GF-D8 (cell line): ENCODE measurements at regions not wholly inside any gene's neighbourhood (a gene's known extent, or its start where the extent isn't known, plus 50 kb on each side); places are given as distances from the start of the nearest gene placed in this dataset.

ENCODE experiments used
- DNase-seq: peaks from one replicate; lab custom pipeline; 2025; lab: John Stamatoyannopoulos, UW

DNA sequence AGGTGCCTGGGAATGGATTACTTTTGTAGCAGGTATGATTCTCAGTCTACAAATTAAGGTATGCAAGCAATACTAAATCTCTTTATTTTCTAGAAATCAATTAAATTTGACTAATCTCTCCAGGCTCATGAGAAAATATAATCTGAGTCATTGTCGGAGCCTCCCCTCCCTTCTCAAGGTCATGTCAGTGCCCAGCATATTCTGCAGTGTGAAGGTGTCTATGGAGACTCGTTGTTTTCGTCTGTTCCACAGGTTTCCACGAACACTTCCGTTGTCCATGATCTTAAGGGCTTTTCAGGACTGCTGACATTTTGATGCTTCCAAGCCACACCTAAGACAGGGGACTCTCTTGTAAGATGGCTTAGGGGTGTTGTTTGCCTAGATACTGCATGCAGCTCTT, 56.6 kb upstream of the SCOC start:
- no peak for DNase-seq

DNA sequence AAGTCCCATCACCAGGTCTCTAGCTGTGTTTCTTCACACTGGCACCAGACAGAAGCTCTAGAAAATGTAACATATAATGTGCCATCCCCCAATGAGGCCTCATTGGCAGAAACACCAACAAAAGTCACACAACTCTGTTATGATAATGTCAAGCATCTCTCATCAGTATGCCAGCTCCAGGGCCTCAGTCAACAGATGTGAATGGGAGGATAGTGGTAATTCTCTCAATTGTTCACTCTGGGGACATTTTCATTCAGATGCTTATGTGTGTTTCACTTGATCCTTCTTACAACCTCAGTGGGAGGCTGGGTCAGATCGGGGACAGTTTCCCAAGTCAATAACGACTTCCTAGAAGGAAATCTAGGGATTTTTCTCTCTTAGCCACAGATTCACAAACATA, 57.5 kb upstream of the SCOC start:
- no peak for DNase-seq

DNA sequence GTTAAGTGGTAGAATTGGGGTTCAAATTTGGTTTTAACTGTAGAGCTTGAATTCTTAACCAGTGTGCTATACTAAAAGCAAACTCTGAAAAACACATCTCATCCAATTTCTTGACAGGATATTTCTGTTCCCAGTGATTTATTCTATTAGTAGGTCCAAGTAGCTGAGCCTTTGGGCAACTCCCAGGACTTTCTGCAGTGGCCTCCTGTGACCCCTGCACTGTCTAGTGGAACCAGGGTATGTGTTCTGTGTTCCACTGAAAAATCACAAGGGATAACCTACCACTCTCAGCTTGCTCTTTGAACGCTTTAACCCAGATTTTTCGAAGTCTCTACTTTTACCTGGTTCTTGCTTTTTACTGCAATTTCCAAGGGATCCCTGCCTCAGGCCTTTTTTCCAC, 58.0 kb upstream of the SCOC start:
- no peak for DNase-seq

DNA sequence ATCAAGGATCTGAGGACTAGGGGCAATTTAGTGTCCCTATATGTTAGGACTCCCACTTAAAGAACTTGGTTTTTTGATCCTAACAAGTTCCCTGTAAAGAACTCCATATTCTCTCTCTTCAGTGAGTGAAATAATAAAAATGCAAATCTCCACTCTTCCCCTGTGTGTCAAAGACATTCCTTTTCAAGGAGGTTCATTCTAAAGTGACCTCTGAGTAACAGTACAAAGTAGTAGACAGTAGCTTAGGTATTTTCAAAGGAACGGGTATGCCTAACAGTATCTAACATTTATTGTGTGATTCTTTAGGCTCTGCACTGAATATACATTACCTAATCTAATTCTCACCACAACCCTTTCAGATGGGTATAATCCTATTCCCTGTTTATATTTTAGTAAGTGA, 58.4 kb upstream of the SCOC start:
- no peak for DNase-seq

DNA sequence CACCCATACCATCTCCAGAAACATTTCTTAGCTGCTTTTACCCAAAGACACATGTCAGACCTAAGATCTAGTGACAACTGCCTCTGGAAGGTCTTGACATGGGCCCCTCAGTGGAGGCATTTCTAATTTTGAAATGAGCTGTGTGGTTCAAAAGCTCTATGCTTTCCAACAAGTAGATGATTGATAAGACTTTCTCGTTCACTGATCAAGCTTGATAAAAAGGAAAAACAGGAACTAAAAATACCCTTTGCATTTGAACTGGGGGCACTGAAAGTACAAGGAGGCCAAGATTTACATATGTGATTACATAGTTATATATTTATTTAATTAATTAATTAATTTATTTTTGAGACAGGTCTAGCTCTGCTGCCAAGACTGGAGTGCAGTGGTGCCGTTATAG, 61.3 kb upstream of the SCOC start:
- DNase-seq, result no peak

DNA sequence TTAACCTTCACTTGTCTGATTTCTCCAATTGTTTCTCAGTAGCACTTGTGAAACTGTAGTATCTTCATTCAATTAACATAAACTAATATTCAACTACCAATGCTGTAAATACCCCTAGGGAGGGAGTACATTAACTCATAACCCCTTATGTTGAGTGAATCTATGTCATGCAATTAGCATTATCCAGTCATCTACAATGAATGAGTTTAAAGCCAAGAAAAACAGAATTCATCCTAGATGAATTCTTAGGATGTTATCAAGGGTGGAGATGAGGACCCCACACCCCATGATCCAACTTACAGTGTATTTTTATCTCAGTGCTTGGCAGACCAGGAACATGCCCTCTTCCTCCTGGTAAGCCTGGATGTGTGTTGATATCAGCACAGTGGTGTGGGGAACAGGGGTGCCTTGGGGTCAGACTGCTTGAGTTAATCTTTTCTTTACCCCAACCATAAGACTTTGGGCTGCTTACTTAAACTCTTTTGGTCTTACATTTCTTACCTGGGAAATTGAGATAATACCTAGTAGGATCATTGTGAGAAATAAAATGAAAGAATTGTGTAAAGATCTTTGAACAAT, 62.1 kb upstream of the SCOC start:
- no peak for DNase-seq

DNA sequence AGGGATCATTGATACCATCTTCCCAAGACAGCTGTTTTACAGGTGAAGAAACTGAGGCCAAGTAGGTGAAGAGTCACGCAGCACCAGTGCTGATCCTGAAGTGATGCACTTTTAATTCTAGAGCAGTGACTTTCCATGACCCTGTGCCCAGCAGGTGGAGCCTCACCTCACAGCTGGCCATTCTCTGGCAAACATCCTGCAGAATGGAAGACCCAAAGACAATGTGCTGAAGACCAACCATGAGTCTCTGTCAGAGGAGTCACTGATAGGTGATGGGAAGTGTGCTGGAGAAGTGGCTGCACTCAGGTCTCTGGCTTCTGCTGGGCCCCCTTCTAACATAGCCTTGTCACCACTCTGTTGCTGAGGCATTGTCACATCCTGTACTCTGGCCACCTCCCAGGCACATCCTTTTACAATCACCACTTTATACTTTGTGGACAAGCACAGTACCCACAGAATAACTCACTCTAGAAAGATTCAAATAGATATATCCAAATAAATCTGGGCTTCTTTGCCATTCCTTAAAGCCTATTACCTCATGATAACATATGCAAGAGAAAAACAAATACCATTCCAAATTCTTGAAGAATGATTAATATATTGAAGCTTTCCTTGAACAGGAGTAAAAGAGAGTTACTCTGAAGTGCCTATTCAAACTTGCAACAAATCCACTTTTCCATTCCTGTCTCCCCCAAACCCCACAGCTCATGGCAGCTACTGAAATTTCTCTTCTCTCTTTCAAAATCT, 64.1 kb upstream of the SCOC start:
- DNase-seq, result no peak

DNA sequence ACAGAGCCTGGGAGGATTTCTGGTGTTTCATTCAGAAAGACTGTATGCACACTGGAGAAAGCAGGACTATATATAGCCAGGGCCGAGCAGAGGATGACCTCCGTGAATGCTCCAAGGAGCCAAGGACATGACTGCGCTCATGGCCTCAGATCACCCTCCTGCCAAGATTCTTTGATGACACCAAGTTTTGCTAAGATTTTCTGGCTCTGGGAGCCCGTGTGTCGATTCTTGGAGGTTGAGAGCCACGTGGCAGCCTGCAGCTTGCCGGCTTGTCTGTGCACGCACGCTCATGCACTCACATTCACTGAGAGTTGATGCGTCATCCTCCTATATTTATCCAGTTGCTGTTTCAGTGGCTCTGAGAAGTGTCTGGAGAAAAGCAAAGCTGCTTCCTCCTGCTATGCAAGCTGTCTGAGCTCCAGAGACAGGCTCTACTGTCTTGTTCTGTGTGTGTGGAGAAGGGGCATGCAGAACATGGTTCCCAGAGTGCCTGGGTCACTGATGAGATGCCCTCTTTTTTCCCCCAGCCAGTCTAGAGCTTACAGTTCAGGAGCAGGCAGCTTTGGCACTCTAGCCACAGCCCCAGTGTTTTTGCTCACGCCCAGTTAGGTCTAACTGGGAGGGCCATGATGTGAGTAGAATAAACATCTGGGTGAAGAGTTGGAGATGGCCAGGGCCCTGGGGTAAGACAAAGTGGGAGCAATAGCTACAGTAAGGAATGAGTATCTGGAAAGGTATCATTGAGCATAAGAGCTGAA, 64.9 kb upstream of the SCOC start:
- DNase-seq, result no peak

DNA sequence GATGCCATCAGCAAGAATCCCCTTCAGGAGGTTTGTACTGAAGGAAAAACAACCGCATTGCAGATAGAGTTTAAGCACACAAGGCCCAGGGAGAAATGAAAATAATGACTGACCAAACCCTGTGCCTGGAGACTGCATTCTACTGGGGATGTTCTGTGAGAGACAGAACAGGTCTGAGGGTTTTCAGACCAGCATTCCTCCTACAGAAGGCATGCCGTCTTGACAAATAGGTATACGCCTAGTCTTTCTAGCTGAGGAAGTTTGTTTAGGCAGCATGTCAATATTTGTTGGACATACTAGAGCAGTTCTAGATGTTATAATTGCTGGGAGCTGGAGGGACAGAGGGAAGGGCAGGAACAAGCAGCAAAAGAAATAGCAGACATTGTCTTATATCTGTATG, 68.4 kb upstream of the SCOC start:
- no peak for DNase-seq

DNA sequence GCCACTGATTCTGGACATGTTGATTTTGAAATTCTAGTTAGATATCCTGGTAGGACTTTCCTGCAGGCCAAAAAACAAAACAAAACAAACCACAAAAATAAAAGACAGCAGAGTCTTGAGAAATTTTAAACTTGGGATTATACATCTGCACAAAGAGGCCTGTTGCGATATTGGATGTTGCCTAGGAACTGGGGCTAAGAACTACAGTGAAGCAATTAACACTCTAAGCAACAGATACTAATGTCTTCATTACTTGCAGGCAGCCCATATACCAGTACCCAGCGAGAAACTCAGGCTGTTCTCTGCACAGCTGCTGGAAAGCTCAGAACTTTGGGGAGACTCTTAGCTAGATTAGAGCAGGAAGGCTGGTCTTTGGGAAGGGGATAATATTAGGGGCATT, 69.1 kb upstream of the SCOC start:
- no peak for DNase-seq

DNA sequence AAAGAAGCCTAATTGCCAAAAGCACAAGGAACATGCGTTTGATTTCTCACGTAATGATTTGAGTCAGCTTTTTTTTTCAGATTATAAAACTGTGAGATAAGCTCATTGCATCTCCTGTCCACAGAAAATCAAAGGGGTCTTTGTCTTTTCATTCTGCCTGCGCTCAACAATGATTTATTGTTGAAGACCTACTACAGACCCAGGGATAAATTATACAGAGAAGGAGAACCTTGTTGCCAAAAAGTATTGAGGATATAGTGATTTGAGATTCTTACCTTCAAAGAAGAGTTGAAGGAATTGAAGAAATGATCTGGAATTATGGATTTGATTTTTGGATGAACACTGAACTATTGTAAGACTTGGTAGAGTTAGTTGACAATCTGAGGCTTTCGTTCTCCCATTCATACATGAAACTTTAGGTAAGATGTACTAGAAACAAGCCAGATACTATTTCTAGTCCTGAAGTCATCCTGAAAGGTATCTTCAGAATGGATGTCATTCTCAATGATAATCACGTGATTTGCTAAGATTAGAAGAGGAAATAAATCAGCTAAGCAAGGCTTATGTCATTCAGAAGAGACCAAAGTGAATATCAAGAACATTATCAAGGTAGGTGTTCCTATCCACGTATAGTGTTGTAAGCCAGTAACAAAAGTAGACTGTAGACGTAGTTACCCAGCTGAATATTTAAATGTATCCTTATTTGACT, 71.1 kb upstream of the SCOC start:
- DNase-seq, result no peak

DNA sequence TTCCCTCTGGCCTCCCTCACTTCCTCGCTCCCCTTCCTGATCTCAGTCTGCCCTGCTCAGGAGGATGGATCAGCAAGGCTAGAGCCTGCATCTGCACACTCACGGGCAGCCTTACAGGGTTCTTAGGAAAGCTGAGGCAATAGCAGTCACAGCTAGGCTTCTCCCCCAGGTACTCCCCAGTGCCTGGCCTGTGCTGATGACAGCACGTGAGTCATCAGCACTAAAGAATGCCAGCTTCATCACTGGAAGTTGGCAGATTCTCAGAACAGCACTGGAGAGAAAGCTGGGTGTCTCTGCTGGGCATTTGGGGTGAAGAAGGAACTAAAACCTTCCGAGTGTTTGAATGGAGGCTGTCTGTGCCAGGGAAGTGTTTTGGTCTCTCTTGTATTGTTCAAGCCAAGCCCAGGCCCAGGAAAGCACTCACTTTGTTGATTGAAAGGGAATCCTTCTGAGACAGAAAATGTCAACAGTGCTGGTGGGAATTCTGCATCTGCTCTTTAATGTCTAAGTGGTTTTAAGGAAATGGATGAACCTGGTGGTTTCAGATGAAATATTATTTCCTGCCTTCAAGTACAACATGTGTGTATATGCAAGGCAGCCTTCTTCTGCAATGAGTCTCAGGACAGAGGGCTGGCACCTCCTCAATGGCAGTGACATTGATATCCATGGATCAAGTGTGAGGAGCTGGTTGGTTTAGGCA, 73.0 kb upstream of the SCOC start:
- DNase-seq, result no peak

DNA sequence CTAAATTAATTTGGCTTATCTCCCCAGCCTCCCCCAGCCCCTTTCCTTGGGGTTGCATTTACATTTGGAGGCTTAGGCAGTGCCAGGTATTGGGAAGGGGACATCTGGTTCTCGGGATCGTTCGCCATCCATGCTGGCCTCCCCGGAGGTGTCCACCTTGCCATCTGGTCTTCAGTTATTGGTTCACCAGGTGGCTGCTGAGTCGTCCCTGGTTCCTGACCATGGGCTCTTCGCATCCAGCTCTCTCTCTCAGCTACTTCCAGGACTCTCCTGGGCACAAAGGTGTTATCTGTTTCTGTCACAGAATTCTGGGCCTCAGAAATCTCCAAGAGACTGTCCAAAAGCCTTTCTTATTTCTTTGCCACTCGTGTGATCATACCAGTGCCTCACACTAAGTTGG, 75.4 kb upstream of the SCOC start:
- no peak for DNase-seq

DNA sequence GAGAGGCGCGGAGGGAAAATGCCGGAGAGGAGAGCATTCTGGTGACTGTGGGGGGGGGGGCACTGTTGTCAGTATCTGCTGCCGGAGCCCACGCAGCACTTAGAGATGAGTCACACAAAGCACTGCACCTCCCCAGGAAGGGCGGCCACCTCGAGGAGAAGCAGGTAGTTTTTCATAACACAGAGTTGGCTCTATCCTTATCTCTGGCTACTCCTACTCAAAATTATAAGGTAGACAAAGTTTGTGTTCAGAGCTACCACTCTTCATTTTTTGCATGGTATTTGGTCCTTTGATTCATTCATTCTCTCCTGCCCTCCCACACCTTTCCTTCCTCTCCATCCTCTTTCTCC, 76.2 kb upstream of the SCOC start:
- DNase-seq, result no peak

DNA sequence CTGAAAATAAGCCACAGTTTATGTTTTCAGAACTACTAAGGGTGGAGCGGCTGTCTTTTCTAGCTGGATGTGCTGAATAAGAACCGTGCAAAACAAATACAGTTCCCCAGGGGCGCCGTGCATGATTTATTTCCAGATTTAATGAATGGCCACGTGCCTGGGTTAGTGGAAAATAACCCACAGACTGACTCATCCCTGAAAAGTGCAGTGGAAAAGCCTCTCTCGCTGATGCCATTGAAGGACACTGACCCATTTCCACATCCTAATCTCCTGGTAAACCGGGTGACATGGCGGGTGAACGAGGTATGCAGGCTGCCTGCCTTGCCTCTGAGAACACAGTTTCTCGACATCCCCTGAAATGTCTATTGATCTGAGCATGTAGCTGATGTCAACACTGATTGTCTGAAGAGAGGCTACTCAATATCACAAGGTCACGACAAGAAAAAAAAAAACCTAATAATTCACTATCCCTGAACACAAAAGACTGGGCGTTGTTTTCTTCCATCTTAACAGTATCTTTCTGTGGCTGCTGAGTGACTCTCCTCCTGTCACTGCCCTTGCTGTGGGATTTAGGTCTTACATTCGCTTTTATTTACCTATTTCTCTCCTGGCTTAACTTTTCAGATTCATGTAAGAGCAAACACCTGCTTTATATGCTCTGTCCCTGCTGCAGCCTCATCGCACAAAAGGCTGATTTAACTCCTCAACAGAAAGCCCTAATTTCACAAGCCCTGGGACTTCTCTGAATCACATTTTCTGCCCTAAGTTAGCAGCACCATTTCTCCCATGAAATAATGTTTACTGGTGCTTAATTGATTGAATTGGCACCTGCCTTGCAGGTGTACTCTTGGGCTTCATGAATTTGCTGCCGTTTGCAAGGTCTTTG, 76.9 kb upstream of the SCOC start:
- no peak for DNase-seq

DNA sequence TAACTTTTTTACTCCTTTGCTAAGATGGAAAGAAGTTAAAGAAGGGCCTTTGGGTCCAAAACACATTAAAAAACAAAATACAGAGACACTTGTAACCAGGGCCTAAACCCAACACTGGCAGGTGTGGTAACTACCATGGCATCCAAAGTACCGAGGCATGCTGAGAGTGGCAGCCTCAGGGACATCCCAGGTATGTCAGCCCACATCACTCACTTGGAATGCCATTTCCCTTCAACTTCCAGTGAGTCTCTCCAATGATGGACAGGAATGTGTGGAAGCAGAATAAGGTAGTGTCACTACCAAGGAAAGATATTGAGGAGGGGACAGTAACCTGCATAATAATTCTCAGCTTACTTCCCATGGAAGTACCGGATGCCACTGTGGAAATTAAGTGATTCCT, 79.5 kb upstream of the SCOC start:
- no peak for DNase-seq

DNA sequence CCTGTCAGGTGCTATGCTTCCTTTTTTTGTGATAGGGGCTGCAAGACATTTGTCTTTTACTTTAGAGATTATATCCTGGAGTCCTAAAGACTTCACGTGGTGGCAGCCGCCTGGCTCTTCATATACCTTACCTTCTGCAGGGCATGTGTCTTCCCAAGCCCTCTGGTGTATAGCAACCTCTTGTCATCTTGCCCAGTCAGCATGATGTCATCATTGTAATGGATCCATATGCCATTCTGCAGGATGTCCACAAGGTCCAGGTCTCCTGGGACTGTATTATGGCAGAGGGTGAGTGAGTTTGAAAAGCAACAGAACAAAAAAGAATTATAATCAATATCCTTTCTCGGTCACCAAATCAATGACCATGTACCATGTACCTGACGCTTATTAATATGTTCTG, 82.2 kb upstream of the SCOC start:
- DNase-seq, result no peak

DNA sequence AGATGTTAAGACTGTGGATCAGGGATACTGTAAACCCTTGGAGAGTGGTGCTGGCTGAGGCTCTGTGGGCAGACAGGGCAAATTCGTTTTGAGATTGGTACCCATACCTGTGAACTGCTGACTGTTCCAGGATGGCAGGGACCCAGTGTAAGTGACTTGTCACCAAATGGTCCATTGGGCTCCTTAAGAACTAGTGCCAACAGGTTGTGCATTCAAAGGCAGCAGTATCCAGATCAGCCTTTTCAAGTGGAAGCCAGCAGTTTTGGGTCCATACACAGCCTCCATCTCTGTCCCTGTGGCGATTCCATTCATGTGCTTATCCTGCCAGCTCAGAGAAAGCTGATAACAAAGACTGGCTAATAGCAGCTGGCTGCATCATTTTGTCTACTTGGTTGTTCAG, 84.0 kb upstream of the SCOC start:
- DNase-seq, result no peak

DNA sequence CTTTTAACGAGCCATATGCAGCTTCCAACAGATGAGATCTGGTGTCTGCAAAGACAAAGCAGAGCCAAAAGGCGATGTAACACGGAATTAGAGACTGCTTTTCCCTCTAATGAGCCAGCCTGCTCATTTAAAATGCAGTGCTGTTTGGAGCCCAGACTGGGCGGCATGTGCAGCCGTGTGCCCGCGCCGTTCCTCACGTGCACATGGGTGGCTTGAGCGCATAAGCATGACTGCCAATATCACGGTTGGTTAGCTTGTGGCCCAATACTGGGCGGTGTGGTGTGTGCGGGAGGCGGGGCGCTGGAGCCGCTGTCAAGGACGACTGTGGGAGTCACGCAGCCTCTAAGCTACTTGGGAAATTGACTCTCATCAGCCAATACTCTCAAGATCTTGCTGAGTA, 87.0 kb upstream of the SCOC start:
- no peak for DNase-seq

DNA sequence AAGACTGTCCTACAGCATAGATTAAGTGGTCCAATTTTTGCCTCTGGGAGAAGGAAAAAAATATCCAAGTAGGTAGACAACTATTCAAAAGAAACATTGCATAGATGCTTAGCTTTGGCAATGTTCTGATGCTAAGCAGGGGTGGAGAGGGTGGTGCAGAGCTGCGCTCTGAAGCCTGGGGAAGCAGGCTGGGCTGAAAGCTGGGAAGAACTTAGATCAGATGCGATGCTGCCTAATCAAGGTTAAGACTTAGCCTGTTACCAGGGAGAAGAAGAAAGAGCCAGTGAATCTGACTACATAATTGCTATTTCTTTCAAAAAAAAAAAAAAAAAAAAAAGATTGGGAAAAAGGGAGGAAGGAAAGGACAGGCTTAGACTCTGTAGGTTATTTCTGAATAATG, 89.0 kb upstream of the SCOC start:
- DNase-seq, result no peak

DNA sequence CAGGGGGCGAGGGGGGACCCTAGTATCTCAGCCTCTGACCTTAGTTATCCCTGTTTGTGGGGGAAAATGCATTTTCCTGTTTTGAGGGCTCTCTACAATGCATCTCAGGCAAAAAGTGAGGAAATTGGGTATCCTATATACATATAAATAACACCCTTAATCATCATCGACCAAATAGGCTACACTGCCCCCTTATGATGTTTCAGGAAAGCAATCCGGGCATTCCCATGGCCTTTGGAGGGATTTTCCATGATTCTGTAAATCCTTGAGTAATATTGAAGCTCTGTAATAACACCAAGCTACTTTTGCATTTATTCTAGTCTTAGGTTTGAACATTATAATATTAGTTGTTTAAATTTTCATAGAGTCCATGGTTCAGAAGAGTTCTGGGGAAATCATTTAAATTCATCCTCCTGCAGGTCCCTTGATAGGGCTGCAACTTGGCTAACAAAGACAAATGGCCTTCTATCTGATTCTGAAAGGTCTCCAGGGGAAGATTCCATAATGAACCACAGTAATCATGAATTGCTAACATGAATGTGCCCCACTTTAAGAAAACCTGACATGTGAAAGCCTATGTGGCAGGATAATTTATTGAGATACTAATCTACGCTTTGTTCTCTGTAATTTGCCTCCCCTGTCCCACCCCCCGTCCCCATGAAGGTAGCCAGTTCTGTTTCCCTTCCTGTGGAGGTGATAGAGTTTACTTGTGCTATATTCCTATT, 91.5 kb upstream of the SCOC start:
- no peak for DNase-seq
